HUES6 (cell line): ENCODE measurements at regions not wholly inside any gene's neighbourhood (a gene's known extent, or its start where the extent isn't known, plus 50 kb on each side); places are given as distances from the start of the nearest gene placed in this dataset.

Source experiments
- H3K27ac ChIP-seq: 2 replicates; pipeline ENCODE4 v1.7.0; 2013; ENCODE audit warnings: low read depth, mild to moderate bottlenecking, low read length, inconsistent platforms
- H3K27me3 ChIP-seq: 2 replicates; pipeline ENCODE4 v1.6.1; 2013; ENCODE audit warnings: low read length; ENCODE audit not compliant: control insufficient read depth, insufficient read depth
- H3K36me3 ChIP-seq: 2 replicates; pipeline ENCODE4 v1.6.1; 2013; ENCODE audit warnings: low read length; ENCODE audit not compliant: control insufficient read depth, insufficient read depth
- H3K4me1 ChIP-seq: 2 replicates; pipeline ENCODE4 v1.6.1; 2013; ENCODE audit warnings: low read length; ENCODE audit not compliant: control insufficient read depth, insufficient read depth
- H3K4me3 ChIP-seq: 2 replicates; pipeline ENCODE4 v1.5.1; 2013; ENCODE audit warnings: low read depth, low read length
- H3K9ac ChIP-seq: one replicate; pipeline ENCODE4 v1.6.1; 2013; ENCODE audit warnings: mild to moderate bottlenecking, low read length
- H3K9me3 ChIP-seq: 2 replicates; pipeline ENCODE4 v1.6.1; 2013; ENCODE audit warnings: low read depth, low read length; ENCODE audit not compliant: control insufficient read depth, insufficient read depth

DNA sequence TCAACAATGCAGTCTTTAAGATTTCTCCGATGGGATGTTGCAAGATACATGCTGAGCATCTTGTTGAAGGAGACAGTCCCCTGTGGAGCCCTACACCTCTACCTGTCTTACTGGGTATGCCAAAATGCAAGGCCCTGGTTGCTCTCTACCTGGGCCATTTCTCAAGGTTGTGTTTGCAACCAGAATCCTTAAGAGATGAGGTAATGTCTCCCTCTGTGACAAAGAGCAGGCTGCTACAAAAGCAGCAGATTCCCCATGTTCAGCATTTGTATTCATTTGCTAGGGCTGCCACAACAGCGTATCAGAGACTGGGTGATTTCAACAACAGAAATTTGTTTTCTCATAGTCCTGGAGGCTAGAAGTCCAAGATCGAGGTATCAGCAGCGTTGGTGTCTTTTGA, 138.4 kb upstream of the RPS23 start:
- no peaks in the 10 kb centered on the region for H3K9me3 ChIP-seq

GRCh38 chr5:82414041-82414388, 135.9 kb upstream of the RPS23 start:
- Histone ChIP-seq H3K27me3 (no peaks in the 10 kb centered on the region), H3K36me3 (no peaks in the 10 kb centered on the region), H3K4me1 (no peaks in the 10 kb centered on the region), H3K27ac (no peak overlapping the region), H3K9me3 (no peaks in the 10 kb centered on the region), H3K4me3 (no peak overlapping the region), H3K9ac (no peak overlapping the region)

More for the DNA sequence above, 138.4 kb upstream of the RPS23 start:
- no peaks in the 10 kb centered on the region for H3K27me3 ChIP-seq
- no peaks in the 10 kb centered on the region for H3K36me3 ChIP-seq
- H3K9ac ChIP-seq = no peak overlapping the region
- no peak overlapping the region for H3K4me3 ChIP-seq
- H3K4me1 ChIP-seq = peaks cover 9% of the 10 kb centered on the region
- H3K27ac ChIP-seq = no peak overlapping the region

GRCh38 chr5:82413302-82414040, 135.3 kb upstream of the RPS23 start:
- Histone ChIP-seq H3K27ac (no peak overlapping the region), H3K9me3 (no peaks in the 10 kb centered on the region), H3K9ac (no peak overlapping the region), H3K4me1 (no peaks in the 10 kb centered on the region), H3K4me3 (no peak overlapping the region), H3K27me3 (no peaks in the 10 kb centered on the region), H3K36me3 (no peaks in the 10 kb centered on the region)

- Histone ChIP-seq H3K9ac (no peak overlapping the region), H3K27ac (no peak overlapping the region), H3K4me1 (peaks cover 18% of the 10 kb centered on the region; the same call in 1 of the 2 replicates), H3K36me3 (no peaks in the 10 kb centered on the region), H3K27me3 (no peaks in the 10 kb centered on the region), H3K4me3 (no peak overlapping the region), H3K9me3 (peaks cover 15% of the 10 kb centered on the region)
These were observed 129.9 kb upstream of the RPS23 start for GRCh38 chr5:82408033-82408432.

- Histone ChIP-seq H3K9ac (no peak overlapping the region), H3K9me3 (peaks cover 15% of the 10 kb centered on the region), H3K36me3 (no peaks in the 10 kb centered on the region), H3K27me3 (no peaks in the 10 kb centered on the region), H3K27ac (no peak overlapping the region), H3K4me3 (no peak overlapping the region), H3K4me1 (peaks cover 18% of the 10 kb centered on the region; the same call in 1 of the 2 replicates)
These were observed 128.1 kb upstream of the RPS23 start for GRCh38 chr5:82406205-82406773.

DNA sequence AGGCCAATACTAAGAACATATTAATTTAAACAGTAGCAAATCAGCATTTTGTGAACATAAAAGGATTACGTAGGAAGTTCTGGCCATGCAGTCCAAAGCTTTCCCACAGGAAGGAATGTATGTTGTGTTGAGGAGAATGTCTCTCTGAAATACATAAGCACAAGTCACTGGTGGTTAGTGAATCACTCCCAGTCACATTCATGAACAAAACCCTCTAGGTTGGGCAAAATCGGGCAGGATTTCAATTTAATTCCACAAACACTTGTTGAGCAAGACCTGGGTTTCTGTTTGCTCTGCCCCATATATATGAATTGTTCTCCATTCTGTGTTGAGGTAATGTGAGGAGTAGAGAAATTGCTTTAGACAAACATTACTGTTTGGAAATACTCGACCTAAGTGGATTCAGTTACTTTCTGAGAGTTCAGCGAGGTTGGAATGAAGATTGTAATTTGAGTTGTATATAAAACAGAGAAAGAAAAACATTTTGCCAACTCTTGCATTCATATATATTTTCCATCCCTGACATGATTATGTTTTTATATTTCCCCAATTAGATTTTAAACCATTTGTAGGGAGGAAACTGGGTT, 127.6 kb upstream of the RPS23 start:
- H3K36me3 ChIP-seq = no peaks in the 10 kb centered on the region
- H3K9me3 ChIP-seq = peaks cover 15% of the 10 kb centered on the region
- H3K4me3 ChIP-seq = no peak overlapping the region
- H3K27me3 ChIP-seq = no peaks in the 10 kb centered on the region
- no peak overlapping the region for H3K9ac ChIP-seq
- H3K27ac ChIP-seq = no peak overlapping the region
- H3K4me1 ChIP-seq = peaks cover 18% of the 10 kb centered on the region; the same call in 1 of the 2 replicates

GRCh38 chr5:82405161-82405560, 127.0 kb upstream of the RPS23 start:
- peaks cover 18% of the 10 kb centered on the region; the same call in 1 of the 2 replicates for H3K4me1 ChIP-seq
- H3K4me3 ChIP-seq = no peak overlapping the region
- H3K9ac ChIP-seq = no peak overlapping the region
- no peaks in the 10 kb centered on the region for H3K36me3 ChIP-seq
- H3K27ac ChIP-seq = no peak overlapping the region
- peaks cover 15% of the 10 kb centered on the region for H3K9me3 ChIP-seq
- no peaks in the 10 kb centered on the region for H3K27me3 ChIP-seq

DNA sequence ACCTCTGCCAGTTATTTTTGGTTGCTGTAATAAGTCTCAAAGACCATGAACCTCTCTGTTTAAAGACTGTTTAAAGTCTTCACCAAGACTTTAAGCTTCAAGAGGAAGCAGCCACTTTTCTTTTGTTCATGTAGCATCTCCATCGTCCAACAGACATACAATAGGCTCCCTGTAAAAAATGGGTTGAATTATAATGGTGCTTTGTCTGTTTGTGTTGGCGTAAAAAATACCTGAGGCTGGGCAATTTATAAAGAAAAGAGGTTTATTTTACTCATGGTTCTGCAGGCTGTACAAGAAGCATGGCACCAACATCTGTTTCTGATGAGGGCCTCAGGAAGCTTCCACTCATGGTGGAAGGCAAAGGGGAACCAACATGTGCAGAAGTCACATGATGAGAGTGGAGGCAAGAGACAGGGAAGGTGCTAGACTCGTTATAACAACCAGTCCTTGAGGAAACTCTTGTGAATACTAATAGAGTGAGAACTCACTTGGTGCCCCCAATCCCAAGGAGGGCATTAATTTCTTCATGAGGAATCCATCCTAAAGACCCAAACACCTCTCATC, 126.3 kb upstream of the RPS23 start:
- Histone ChIP-seq H3K27ac (no peak overlapping the region), H3K36me3 (no peaks in the 10 kb centered on the region), H3K9ac (no peak overlapping the region), H3K9me3 (peaks cover 15% of the 10 kb centered on the region), H3K4me1 (peaks cover 18% of the 10 kb centered on the region; the same call in 1 of the 2 replicates), H3K27me3 (no peaks in the 10 kb centered on the region), H3K4me3 (no peak overlapping the region)

DNA sequence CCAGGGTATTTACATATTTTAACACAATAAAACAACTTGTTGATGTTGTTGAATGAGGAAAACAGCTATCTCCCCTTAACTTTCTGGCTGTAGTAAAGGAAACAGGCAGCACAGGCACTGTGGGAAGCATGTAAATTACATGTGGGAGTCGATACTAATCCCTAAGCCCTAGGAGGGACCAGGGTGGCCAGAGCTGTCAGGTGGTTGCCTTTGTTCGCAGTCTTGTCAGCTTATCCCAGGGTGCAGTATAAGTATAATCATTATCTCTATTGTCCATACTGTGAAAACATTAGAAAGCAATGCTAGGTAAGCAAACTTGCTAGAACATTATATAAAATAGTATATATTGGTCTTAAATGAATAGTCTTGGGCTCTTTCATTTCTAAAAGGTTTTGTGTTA, 125.6 kb upstream of the RPS23 start:
- Histone ChIP-seq H3K36me3 (no peaks in the 10 kb centered on the region), H3K27me3 (no peaks in the 10 kb centered on the region), H3K4me1 (peaks cover 18% of the 10 kb centered on the region; the same call in 1 of the 2 replicates), H3K4me3 (no peak overlapping the region), H3K9me3 (peaks cover 15% of the 10 kb centered on the region), H3K27ac (no peak overlapping the region), H3K9ac (no peak overlapping the region)

DNA sequence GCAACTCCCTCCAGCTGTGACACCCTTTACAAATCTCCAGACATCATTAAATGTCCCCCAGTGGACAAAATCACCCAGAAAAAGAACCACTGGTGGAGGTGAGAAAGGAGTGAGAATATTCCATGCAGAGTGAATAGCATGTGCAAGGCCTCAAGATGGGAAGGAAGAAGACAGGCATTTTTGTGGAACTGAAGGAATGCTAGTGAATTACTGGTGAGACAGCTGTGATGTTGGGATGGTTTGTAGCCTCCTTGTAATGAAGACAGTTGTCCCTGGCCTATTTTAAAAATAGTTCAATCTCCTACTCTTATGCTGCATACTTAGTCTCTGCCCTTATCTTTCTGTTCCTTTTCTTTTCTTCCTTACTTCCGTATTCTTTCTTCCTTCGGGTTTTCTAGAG, 124.9 kb upstream of the RPS23 start:
- H3K36me3 ChIP-seq = no peaks in the 10 kb centered on the region
- no peaks in the 10 kb centered on the region for H3K27me3 ChIP-seq
- peaks cover 15% of the 10 kb centered on the region for H3K9me3 ChIP-seq
- no peak overlapping the region for H3K27ac ChIP-seq
- no peak overlapping the region for H3K9ac ChIP-seq
- peaks cover 18% of the 10 kb centered on the region; the same call in 1 of the 2 replicates for H3K4me1 ChIP-seq
- no peak overlapping the region for H3K4me3 ChIP-seq

- Histone ChIP-seq H3K27ac (no peak overlapping the region), H3K27me3 (no peaks in the 10 kb centered on the region), H3K9me3 (peaks cover 4% of the 10 kb centered on the region; the same call in 1 of the 2 replicates), H3K4me1 (0 out of 2 replicates have a peak, but pooled peaks cover 3% of the 10 kb centered on the region), H3K36me3 (no peaks in the 10 kb centered on the region), H3K9ac (no peak overlapping the region), H3K4me3 (no peak overlapping the region)
These were observed 121.0 kb upstream of the RPS23 start for GRCh38 chr5:82399111-82399510.
